ENCODE measurements at regions not wholly inside any gene's neighbourhood (a gene's known extent, or its start where the extent isn't known, plus 50 kb on each side); places are given as distances from the start of the nearest gene placed in this dataset.

DNA sequence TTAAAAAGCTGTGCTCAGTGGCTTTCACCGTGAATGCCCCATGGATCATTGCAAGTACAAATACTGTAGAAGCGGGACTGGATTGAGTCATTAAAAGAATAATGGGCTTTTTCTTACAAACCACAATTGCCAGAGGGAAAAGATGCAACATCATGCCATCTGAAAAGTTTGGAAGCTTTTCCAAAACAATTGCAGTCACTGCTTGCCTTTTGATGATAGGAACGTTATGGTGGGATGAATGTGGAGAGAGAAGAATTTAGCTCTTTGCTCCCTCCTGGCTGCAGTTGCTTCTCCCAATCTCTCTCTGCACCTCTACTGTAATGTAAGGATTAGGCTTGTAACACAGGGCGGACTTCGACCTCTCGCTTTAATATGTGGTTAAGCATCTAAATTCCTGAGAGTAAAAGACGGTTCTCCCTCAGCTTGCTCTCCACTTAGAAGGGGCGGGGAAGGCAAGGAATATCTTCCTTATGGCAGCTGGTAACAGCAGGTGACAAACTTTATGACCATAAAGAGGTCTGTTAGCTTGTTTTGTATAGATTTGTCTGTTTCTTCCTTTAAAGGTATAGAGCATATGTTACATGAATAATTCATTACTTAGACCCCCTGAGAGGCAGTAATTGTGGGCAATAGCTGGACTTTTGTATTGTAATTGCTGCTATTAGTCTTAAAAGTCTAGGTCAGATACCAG lies 376.1 kb downstream of the UTRN start:
- Histone ChIP-seq H3K4me3 (no peak overlapping the region), H3K27ac (no peak overlapping the region), H3K9me3 (no peaks in the 10 kb centered on the region), H3K36me3 (ENCODE audit: low read depth, missing control alignments) (no peaks in the 10 kb centered on the region), H3K4me1 (peaks cover 12% of the 10 kb centered on the region), H3K27me3 (no peaks in the 10 kb centered on the region)
- no peak for DNase-seq
- intact Hi-C loops (cut with DNase I; ENCODE audit: low total_unique reads) = no loop called here
- no peak for TF ChIP-seq POLR2A (IDR thresholded peaks at IDR 0.05)
- TF ChIP-seq, protein P1, sequence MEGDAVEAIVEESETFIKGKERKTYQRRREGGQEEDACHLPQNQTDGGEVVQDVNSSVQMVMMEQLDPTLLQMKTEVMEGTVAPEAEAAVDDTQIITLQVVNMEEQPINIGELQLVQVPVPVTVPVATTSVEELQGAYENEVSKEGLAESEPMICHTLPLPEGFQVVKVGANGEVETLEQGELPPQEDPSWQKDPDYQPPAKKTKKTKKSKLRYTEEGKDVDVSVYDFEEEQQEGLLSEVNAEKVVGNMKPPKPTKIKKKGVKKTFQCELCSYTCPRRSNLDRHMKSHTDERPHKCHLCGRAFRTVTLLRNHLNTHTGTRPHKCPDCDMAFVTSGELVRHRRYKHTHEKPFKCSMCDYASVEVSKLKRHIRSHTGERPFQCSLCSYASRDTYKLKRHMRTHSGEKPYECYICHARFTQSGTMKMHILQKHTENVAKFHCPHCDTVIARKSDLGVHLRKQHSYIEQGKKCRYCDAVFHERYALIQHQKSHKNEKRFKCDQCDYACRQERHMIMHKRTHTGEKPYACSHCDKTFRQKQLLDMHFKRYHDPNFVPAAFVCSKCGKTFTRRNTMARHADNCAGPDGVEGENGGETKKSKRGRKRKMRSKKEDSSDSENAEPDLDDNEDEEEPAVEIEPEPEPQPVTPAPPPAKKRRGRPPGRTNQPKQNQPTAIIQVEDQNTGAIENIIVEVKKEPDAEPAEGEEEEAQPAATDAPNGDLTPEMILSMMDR (IDR thresholded peaks at IDR 0.05) = no peak
- WGBS, 2 donors = 88 to 93% methylated on average over 8 of the region's 8 CpGs

DNA sequence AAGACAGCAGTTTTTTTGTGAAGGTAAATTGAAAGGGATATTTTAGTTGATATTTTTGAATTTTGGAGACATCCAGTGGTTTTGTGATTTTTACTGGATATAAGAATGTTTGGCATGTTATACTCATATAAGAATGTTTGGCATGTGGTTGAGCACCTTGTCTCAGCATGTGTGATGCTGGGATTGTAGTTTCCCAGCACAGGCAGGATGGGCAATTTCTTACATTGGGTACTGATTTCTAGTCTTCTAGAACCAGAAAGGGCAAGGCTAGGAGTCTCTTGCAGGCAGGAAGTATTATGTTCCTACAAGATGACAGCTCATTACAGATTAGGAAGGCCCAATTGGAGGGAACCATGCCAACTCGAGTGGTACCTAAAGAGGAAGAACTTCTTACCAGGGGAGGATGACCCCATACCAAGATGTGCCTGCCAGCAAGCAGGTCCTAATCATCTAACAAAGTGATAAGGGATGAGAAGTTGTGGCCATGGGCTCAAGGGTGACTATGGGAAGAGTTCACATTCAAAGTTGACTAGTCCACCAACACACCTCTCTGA lies 377.8 kb downstream of the UTRN start:
- H3K27ac ChIP-seq = no peak overlapping the region
- intact Hi-C loops (cut with DNase I; ENCODE audit: low total_unique reads) = no loop called here
- DNase-seq = no peak
- peaks cover 7% of the 10 kb centered on the region for H3K4me1 ChIP-seq
- H3K4me3 ChIP-seq = no peak overlapping the region
- no peaks in the 10 kb centered on the region for H3K9me3 ChIP-seq
- no peak for TF ChIP-seq POLR2A (IDR thresholded peaks at IDR 0.05)
- TF ChIP-seq, protein P1 (IDR thresholded peaks at IDR 0.05) = no peak
- no peaks in the 10 kb centered on the region for H3K27me3 ChIP-seq
- WGBS, 2 donors = 82 to 100% methylated on average over 1 of the region's 1 CpG
- H3K36me3 ChIP-seq (ENCODE audit: low read depth, missing control alignments) = no peaks in the 10 kb centered on the region

DNA sequence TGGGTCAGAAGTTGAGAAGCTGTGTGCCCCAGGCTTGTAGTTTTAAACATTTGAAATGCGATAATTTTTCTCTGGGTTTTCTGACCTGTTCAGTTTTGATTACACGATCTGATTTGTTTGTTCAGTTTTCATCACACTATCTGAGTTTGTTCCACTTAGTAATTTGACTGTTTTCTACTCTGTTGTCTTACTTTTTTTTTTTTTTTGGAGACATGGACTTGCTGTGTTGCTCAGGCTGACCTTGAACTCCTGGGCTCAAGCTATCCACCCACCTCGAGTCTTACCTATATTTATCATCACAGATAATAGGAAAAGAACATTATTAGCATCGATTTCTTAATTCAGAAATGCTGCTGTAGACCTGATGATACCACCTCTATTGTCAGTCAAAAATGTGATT lies 379.1 kb downstream of the UTRN start:
- H3K4me1 ChIP-seq = peaks cover 2% of the 10 kb centered on the region
- H3K27ac ChIP-seq = no peak overlapping the region
- H3K4me3 ChIP-seq = no peak overlapping the region
- no peaks in the 10 kb centered on the region for H3K9me3 ChIP-seq
- DNase-seq = no peak
- no peaks in the 10 kb centered on the region for H3K27me3 ChIP-seq
- TF ChIP-seq, protein P1 (IDR thresholded peaks at IDR 0.05) = no peak
- TF ChIP-seq POLR2A (IDR thresholded peaks at IDR 0.05) = no peak
- intact Hi-C loops (cut with DNase I; ENCODE audit: low total_unique reads) = no loop called here
- H3K36me3 ChIP-seq (ENCODE audit: low read depth, missing control alignments) = no peaks in the 10 kb centered on the region
- 47 to 57% methylated on average over 4 of the region's 4 CpGs for whole genome bisulfite sequencing, 2 donors

DNA sequence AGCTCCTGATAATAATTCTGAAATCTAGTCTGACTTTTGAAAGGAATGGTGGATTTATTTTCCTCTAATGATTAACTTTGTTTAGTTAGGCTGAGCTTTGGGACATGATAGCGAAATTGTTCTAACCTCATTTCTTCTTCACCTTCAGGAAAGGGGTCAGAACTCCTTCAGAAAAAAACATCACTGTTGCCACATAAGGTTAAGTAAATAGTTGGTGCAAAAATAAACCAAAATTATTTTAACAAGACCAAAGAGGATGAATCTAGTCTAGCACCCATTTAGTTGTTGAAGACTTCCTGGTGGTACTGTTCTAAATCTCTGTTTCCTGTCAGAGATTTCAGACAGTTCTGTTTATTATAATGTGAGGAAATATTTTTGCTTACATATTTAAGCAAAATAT lies 379.8 kb downstream of the UTRN start:
- H3K36me3 ChIP-seq (ENCODE audit: low read depth, missing control alignments) = no peaks in the 10 kb centered on the region
- DNase-seq = no peak
- H3K27ac ChIP-seq = no peak overlapping the region
- WGBS, 2 donors = 83 to 90% methylated on average over 1 of the region's 1 CpG
- TF ChIP-seq, protein P1 (IDR thresholded peaks at IDR 0.05) = no peak
- intact Hi-C loops (cut with DNase I; ENCODE audit: low total_unique reads) = no loop called here
- no peaks in the 10 kb centered on the region for H3K9me3 ChIP-seq
- H3K4me1 ChIP-seq = no peaks in the 10 kb centered on the region
- H3K4me3 ChIP-seq = no peak overlapping the region
- no peaks in the 10 kb centered on the region for H3K27me3 ChIP-seq

DNA sequence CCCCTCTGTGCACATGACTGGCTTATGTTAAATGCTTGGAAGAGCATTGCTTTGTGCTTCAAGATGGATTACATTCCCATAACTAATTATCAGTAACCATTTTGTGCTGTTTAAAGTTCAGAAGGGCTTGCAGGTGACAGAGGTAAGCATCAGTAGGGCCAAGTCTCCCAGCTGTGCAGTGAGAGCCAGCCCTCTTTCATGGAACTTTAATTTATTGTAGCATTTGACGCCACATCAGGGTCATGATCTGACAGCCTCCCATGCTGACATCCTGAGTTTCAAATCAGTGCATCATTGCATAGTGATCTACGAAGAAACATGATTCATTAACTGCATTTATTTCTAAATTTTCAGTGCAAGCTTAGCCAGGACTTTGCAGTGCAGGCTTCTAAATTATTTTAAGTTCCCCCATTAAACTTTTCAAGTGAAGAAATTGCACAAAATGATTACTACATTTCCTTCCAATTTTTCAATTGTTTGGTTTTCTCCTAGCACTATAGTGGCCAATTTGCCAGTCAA lies 380.9 kb downstream of the UTRN start:
- no peak for DNase-seq
- TF ChIP-seq POLR2A (IDR thresholded peaks at IDR 0.05) = no peak
- TF ChIP-seq, protein P1 (IDR thresholded peaks at IDR 0.05) = no peak
- 88 to 89% methylated on average over 2 of the region's 2 CpGs for WGBS, 2 donors
- H3K36me3 ChIP-seq (ENCODE audit: low read depth, missing control alignments) = no peaks in the 10 kb centered on the region
- H3K27ac ChIP-seq = no peak overlapping the region
- no peak overlapping the region for H3K4me3 ChIP-seq
- no peaks in the 10 kb centered on the region for H3K4me1 ChIP-seq
- H3K27me3 ChIP-seq = no peaks in the 10 kb centered on the region
- intact Hi-C loops (cut with DNase I; ENCODE audit: low total_unique reads) = no loop called here
- no peaks in the 10 kb centered on the region for H3K9me3 ChIP-seq
